Keratinocyte (primary cell): ENCODE measurements at regions not wholly inside any gene's neighbourhood (a gene's known extent, or its start where the extent isn't known, plus 50 kb on each side); places are given as distances from the start of the nearest gene placed in this dataset.

Experiments
- EZH2 ChIP-seq: IDR thresholded peaks from one replicate; pipeline ENCODE4 v1.6.1; 2012; ENCODE audit warnings: inconsistent platforms, mild to moderate bottlenecking, low read length, moderate library complexity
- TF ChIP-seq, protein P1 (sequence below), 3 experiments: IDR thresholded peaks in 1 of 3; conservative IDR thresholded peaks in 1 of 3; optimal IDR thresholded peaks in 1 of 3; 2 replicates in 2 of 3; 3 replicates in 1 of 3; pipeline versions ENCODE3 to v1.5.1; 2011; ENCODE audit warnings: low read length in 3 of 3, mild to moderate bottlenecking in 3 of 3, moderate library complexity in 2 of 3, control low read depth in 1 of 3, inconsistent platforms in 1 of 3; ENCODE audit not compliant: insufficient read depth in 2 of 3; ENCODE audit errors: extremely low read depth in 1 of 3

- TF ChIP-seq, protein P1, sequence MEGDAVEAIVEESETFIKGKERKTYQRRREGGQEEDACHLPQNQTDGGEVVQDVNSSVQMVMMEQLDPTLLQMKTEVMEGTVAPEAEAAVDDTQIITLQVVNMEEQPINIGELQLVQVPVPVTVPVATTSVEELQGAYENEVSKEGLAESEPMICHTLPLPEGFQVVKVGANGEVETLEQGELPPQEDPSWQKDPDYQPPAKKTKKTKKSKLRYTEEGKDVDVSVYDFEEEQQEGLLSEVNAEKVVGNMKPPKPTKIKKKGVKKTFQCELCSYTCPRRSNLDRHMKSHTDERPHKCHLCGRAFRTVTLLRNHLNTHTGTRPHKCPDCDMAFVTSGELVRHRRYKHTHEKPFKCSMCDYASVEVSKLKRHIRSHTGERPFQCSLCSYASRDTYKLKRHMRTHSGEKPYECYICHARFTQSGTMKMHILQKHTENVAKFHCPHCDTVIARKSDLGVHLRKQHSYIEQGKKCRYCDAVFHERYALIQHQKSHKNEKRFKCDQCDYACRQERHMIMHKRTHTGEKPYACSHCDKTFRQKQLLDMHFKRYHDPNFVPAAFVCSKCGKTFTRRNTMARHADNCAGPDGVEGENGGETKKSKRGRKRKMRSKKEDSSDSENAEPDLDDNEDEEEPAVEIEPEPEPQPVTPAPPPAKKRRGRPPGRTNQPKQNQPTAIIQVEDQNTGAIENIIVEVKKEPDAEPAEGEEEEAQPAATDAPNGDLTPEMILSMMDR (optimal IDR thresholded peaks at IDR 0.05 in 1 of 3, IDR thresholded peaks at IDR 0.05 in 1 of 3, conservative IDR thresholded peaks at IDR 0.05 in 1 of 3; ENCODE audit: extremely low read depth in 1 of 3, insufficient read depth in 2 of 3, low read length in 3 of 3): no peak
- no peak for TF ChIP-seq EZH2
Measured at GRCh38 chr4:178082906-178083305, 640.7 kb upstream of the AGA start.
